Muscle layer of duodenum (tissue), 2 donors: ENCODE measurements at regions not wholly inside any gene's neighbourhood (a gene's known extent, or its start where the extent isn't known, plus 50 kb on each side); places are given as distances from the start of the nearest gene placed in this dataset.

ENCODE experiments used
- H3K27ac ChIP-seq: one replicate; pipeline ENCODE4 v1.7.0; 2013; ENCODE audit warnings: mild to moderate bottlenecking, low read length
- H3K27me3 ChIP-seq: one replicate; pipeline ENCODE4 v1.7.0; 2013; ENCODE audit warnings: low read depth, mild to moderate bottlenecking, control low read depth, low read length
- H3K36me3 ChIP-seq, 2 donors: one replicate each; pipeline ENCODE4 v1.7.0; 2013; ENCODE audit warnings: low read length in 2 of 2, control low read depth in 1 of 2, mild to moderate bottlenecking in 1 of 2; ENCODE audit not compliant: insufficient read depth in 2 of 2, control insufficient read depth in 1 of 2
- H3K4me1 ChIP-seq, 2 donors: one replicate each; pipeline ENCODE4 v1.7.0; 2013; ENCODE audit warnings: low read length in 2 of 2, mild to moderate bottlenecking in 2 of 2, control low read depth in 1 of 2, moderate library complexity in 1 of 2; ENCODE audit not compliant: insufficient read depth in 2 of 2, control insufficient read depth in 1 of 2
- H3K4me3 ChIP-seq, 2 donors: one replicate each; pipeline ENCODE4 v1.7.0; 2013; ENCODE audit warnings: low read length in 2 of 2, low read depth in 1 of 2, mild to moderate bottlenecking in 1 of 2
- H3K9me3 ChIP-seq, 2 donors: one replicate each; pipeline ENCODE4 v1.7.0; 2013; ENCODE audit warnings: low read length in 2 of 2, control low read depth in 1 of 2, mild to moderate bottlenecking in 1 of 2; ENCODE audit not compliant: control insufficient read depth in 1 of 2
- donor health status: healthy.

DNA sequence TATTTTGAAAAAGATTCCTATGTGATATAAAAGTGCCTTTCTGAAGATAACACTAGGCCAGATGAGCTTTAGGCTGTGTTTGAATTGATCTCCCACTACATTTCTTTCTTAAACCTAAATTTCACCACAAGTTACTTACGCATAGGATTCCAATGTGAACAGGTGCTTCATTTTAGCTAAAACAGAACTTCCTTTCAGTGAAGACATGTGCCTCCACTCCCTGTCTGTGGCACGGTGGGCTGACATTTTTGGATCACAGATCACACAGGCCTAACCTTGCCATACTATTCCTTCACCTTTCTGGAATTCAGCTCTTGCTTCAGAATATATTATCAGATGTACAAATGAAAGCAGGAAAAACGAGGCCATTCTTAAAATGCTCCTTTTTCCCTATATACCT lies 231.8 kb downstream of the SAMD5 start:
- Histone ChIP-seq H3K4me1 (no peaks in the 10 kb centered on the region), H3K27me3 (no peaks in the 10 kb centered on the region), H3K27ac (no peak overlapping the region), H3K36me3 (no peaks in the 10 kb centered on the region), H3K4me3 (no peak overlapping the region), H3K9me3 (no peaks in the 10 kb centered on the region)

DNA sequence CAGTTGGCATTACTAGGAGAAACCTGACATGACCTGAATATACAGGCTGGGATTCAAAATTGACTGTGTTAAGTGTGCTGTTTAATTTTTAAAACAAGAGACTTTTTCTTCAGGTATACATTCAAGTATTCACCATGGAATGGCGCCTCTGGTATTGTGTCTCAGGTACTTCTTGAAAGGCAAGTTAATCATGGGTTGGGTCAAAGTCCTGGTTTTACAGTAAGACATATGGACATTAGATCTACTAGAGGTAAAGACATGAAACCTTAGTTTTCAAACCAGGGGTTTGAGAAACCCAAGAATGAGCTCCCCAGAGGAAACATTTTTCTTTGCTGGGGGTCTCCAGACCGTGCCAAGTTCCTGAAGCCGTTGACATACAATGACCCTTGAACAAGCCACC lies 232.4 kb downstream of the SAMD5 start:
- Histone ChIP-seq H3K4me1 (no peaks in the 10 kb centered on the region), H3K4me3 (no peak overlapping the region), H3K27me3 (no peaks in the 10 kb centered on the region), H3K36me3 (no peaks in the 10 kb centered on the region), H3K9me3 (no peaks in the 10 kb centered on the region), H3K27ac (no peak overlapping the region)

DNA sequence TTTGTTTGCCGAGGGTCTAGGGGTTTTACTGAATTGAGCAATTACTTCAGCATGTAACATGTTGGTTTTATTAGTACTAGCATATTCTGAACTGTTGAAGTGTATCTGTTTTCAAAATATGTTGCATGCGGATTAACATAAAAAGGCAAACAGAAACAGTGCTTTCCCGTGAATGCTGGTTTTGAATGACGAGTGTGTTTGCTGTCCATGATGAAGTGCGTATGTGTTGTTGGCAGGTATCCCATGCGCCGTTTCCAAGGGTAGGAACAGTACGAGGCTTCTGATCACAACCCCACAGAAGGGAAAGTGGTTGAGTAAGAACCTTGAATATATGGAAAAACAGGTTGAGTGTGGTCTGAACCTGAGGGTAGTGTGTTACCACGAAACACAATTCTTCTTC lies 232.9 kb downstream of the SAMD5 start:
- no peaks in the 10 kb centered on the region for H3K36me3 ChIP-seq
- H3K9me3 ChIP-seq = no peaks in the 10 kb centered on the region
- no peak overlapping the region for H3K27ac ChIP-seq
- H3K27me3 ChIP-seq = no peaks in the 10 kb centered on the region
- H3K4me1 ChIP-seq = no peaks in the 10 kb centered on the region
- no peak overlapping the region for H3K4me3 ChIP-seq

DNA sequence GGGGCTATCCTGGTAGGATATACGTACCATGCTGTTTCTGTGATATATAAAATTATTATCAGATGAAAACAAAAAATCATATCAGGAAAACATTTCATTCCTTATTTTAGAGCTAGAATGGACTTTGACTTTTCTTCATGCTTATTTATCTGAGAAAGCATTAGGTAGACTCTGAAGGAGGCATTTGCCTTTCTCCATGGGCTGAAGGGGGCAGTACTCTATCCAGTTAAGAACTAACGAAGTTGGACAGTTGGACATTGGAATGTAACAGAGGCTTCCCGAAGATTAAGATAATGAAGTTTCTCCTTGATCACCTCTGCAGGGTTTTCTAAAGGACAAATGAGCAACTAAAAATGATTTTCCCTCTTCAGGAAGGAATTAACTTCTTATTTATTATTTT lies 233.9 kb downstream of the SAMD5 start:
- no peaks in the 10 kb centered on the region for H3K4me1 ChIP-seq
- H3K9me3 ChIP-seq = no peaks in the 10 kb centered on the region
- no peaks in the 10 kb centered on the region for H3K27me3 ChIP-seq
- no peaks in the 10 kb centered on the region for H3K36me3 ChIP-seq
- H3K27ac ChIP-seq = no peak overlapping the region
- H3K4me3 ChIP-seq = no peak overlapping the region

DNA sequence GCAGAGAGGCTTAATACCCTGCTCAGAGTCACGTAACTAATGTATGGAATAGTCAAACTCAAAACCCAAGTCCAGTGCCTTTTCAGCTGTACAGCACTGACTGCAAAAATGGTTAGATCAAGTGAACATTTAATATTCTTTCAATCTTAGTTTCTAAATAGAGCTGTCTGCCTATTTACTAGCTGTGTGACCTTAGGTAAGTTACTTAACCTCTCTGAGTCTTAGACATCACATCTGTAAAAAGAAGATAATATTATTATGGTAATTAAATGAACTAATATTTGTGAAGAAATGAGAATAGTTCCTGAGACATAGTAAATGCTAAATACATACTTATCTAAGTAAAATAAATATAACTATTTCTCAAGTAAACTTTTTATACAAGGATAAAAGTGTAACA lies 235.5 kb downstream of the SAMD5 start:
- Histone ChIP-seq H3K36me3 (no peaks in the 10 kb centered on the region), H3K9me3 (no peaks in the 10 kb centered on the region), H3K27me3 (no peaks in the 10 kb centered on the region), H3K4me3 (no peak overlapping the region), H3K4me1 (no peaks in the 10 kb centered on the region), H3K27ac (no peak overlapping the region)

GRCh38 chr6:147749331-147749730 lies 240.8 kb downstream of the SAMD5 start:
- Histone ChIP-seq H3K27me3 (no peaks in the 10 kb centered on the region), H3K4me3 (no peak overlapping the region), H3K36me3 (no peaks in the 10 kb centered on the region), H3K4me1 (no peaks in the 10 kb centered on the region), H3K9me3 (no peaks in the 10 kb centered on the region), H3K27ac (no peak overlapping the region)

DNA sequence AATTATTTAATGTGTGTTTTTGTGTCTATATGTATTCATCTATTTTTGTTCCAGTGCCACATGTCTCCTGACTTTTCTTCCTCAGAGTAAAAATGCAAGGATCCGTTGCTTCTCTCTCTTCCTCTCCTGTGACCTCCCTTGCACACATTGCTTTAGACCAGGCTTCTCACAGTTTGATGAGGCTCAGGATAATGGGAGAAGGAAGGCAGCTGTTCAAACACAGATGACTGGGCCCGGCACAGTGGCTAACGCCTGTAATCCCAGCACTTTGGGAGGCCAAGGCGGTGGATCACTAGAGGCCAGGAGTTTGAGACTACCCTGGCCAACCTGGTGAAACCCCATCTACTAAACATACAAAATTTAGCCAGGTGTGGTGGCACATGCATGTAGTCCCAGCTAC lies 241.9 kb downstream of the SAMD5 start:
- H3K36me3 ChIP-seq = no peaks in the 10 kb centered on the region
- no peaks in the 10 kb centered on the region for H3K4me1 ChIP-seq
- no peak overlapping the region for H3K4me3 ChIP-seq
- peaks cover 0 to 2% of the 10 kb centered on the region in 2 donors for H3K9me3 ChIP-seq
- no peaks in the 10 kb centered on the region for H3K27me3 ChIP-seq
- no peak overlapping the region for H3K27ac ChIP-seq

- Histone ChIP-seq H3K36me3 (no peaks in the 10 kb centered on the region), H3K4me3 (no peak overlapping the region), H3K27ac (no peak overlapping the region), H3K27me3 (no peaks in the 10 kb centered on the region), H3K9me3 (peaks cover 0 to 3% of the 10 kb centered on the region in 2 donors), H3K4me1 (no peaks in the 10 kb centered on the region)
Observed at GRCh38 chr6:147751232-147751631, 242.7 kb downstream of the SAMD5 start.

DNA sequence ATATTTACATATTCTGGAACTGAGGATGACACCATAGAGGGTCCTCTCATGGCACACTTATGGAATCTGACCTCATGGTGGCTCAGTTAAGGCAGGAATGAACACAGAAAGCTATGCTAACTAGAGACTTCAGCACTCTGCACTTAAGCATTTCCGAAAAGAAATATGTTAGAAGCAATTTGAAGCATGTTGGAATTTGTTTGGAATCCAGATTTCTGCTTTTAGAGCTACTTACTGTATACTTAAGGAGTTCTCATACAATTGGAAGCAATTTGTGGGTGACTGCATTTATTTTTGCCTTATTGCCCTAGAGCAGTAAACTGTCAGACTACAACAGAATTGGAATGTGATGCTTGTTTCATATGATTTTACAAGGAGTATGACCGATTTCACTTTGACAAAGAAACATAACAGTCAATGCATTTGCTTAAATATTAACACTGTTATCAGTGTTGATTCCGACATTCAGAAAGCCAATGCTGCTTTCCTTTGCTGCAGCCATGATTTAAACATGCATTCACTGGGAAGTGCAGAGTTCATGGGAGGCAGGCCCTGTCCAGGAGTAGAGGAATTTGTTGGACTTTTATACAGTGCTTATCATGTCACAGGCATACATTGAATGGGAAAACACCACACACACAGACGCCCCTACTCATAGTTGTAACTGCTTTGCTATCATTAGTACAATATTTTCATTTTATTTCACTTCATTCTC lies 244.4 kb downstream of the SAMD5 start:
- no peaks in the 10 kb centered on the region for H3K4me1 ChIP-seq
- H3K27me3 ChIP-seq = no peaks in the 10 kb centered on the region
- H3K27ac ChIP-seq = no peak overlapping the region
- H3K9me3 ChIP-seq = peaks cover 0 to 3% of the 10 kb centered on the region in 2 donors
- no peaks in the 10 kb centered on the region for H3K36me3 ChIP-seq
- no peak overlapping the region for H3K4me3 ChIP-seq

- Histone ChIP-seq H3K4me1 (no peaks in the 10 kb centered on the region), H3K36me3 (no peaks in the 10 kb centered on the region), H3K4me3 (no peak overlapping the region), H3K9me3 (peaks cover 0 to 3% of the 10 kb centered on the region in 2 donors), H3K27me3 (no peaks in the 10 kb centered on the region), H3K27ac (no peak overlapping the region)
Observed at GRCh38 chr6:147755999-147756398, 247.5 kb downstream of the SAMD5 start.

DNA sequence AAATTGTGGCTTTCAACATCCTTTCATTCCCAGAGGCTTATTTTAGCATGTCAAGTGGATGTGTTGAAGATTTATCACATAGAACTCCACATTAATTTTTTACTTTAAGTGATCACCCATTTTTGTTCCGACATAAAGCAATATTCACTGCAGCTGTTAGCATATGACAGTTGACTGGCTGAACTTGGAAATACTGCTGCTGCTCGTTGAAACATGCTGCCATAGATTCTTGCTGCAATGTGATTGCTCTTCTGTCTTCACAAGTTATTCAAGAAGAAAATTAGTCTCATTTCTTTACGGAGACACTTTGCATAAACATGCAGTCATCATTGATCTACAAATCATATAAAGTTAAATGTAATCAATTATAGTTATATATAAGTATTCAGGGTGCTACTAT lies 248.4 kb downstream of the SAMD5 start:
- Histone ChIP-seq H3K27me3 (no peaks in the 10 kb centered on the region), H3K4me1 (no peaks in the 10 kb centered on the region), H3K36me3 (no peaks in the 10 kb centered on the region), H3K9me3 (peaks cover 0 to 3% of the 10 kb centered on the region in 2 donors), H3K27ac (no peak overlapping the region), H3K4me3 (no peak overlapping the region)

DNA sequence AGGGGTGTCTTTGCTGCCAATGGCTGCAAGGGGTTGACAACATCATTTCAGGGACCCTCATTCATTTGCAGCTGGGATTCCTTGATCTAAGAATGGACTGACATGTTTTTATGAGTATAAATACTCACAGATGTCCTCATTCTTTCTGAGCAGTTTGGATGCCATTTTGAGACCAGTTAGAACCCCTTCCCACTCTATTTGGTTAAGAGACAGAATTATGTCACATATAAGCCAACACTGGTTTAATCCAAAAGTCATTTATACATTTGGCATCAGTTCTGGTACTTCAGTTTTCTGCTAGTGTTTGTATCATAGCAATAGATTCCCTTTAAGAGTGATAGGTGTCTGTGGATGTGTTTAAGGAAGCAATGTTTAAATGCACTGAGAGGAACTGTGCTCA lies 248.8 kb downstream of the SAMD5 start:
- Histone ChIP-seq H3K27ac (no peak overlapping the region), H3K9me3 (peaks cover 0 to 3% of the 10 kb centered on the region in 2 donors), H3K4me1 (no peaks in the 10 kb centered on the region), H3K36me3 (no peaks in the 10 kb centered on the region), H3K4me3 (no peak overlapping the region), H3K27me3 (no peaks in the 10 kb centered on the region)
